SK-N-SH (cell line): ENCODE measurements at regions not wholly inside any gene's neighbourhood (a gene's known extent, or its start where the extent isn't known, plus 50 kb on each side); places are given as distances from the start of the nearest gene placed in this dataset.

Source experiments
- EP300 ChIP-seq, 2 experiments: IDR thresholded peaks; 2 replicates each; pipeline versions ENCODE4 v1.4.0 to v1.6.1; 2012; ENCODE audit warnings: borderline replicate concordance in 1 of 2, low read depth in 1 of 2, low read length in 1 of 2
- EZH2phosphoT487 ChIP-seq: fragments of 200-600 bp; sonication (generic); IDR thresholded peaks from 2 replicates; pipeline ENCODE4 v1.6.1; 2017; ENCODE audit warnings: low read depth, mixed run types, mild to moderate bottlenecking, antibody characterized with exemption, moderate library complexity, borderline replicate concordance
- NFIC ChIP-seq: IDR thresholded peaks from 2 replicates; pipeline ENCODE4 v1.4.0; 2012; ENCODE audit warnings: borderline replicate concordance
- POLR2AphosphoS5 ChIP-seq: IDR thresholded peaks from 2 replicates; pipeline ENCODE4 v1.6.1; 2012; ENCODE audit warnings: low read depth, low read length
- RAD21 ChIP-seq: IDR thresholded peaks from 2 replicates; pipeline ENCODE4 v1.6.1; 2012; ENCODE audit warnings: mild to moderate bottlenecking, low read length
- REST ChIP-seq: IDR thresholded peaks from 2 replicates; pipeline ENCODE4 v1.6.1; 2012; ENCODE audit warnings: mild to moderate bottlenecking, low read depth, low read length, moderate library complexity
- RFX5 ChIP-seq: IDR thresholded peaks from 2 replicates; pipeline ENCODE4 v1.6.1; 2012; ENCODE audit warnings: mild to moderate bottlenecking, improper control_type of control experiment, low read length
- RXRA ChIP-seq: IDR thresholded peaks from 2 replicates; pipeline ENCODE4 v1.4.0; 2012; ENCODE audit warnings: low read depth, mild to moderate bottlenecking, borderline replicate concordance
- SIN3A ChIP-seq: IDR thresholded peaks from 2 replicates; pipeline ENCODE4 v1.6.1; 2012; ENCODE audit warnings: low read depth, mild to moderate bottlenecking, low read length, moderate library complexity, borderline replicate concordance
- TCF12 ChIP-seq: IDR thresholded peaks from 2 replicates; pipeline ENCODE4 v1.4.0; 2012
- YY1 ChIP-seq: IDR thresholded peaks from 2 replicates; pipeline ENCODE4 v1.4.0; 2012; ENCODE audit warnings: low read depth, mild to moderate bottlenecking
- TF ChIP-seq, protein P1 (sequence below): fragments of 200-600 bp; sonication (generic); IDR thresholded peaks from 2 replicates; pipeline ENCODE4 v1.6.1; 2017; ENCODE audit warnings: antibody characterized with exemption, mild to moderate bottlenecking, moderate library complexity

- TF ChIP-seq RAD21 (no peak), TCF12 (no peak), YY1 (no peak), NFIC (no peak), SIN3A (no peak), REST (no peak), RFX5 (no peak), EP300 (IDR thresholded peaks at IDR 0.05; ENCODE audit: borderline replicate concordance in 1 of 2, low read depth in 1 of 2, low read length in 1 of 2) (no peak), RXRA (no peak), POLR2AphosphoS5 (no peak), EZH2phosphoT487 (no peak)
- TF ChIP-seq, protein P1, sequence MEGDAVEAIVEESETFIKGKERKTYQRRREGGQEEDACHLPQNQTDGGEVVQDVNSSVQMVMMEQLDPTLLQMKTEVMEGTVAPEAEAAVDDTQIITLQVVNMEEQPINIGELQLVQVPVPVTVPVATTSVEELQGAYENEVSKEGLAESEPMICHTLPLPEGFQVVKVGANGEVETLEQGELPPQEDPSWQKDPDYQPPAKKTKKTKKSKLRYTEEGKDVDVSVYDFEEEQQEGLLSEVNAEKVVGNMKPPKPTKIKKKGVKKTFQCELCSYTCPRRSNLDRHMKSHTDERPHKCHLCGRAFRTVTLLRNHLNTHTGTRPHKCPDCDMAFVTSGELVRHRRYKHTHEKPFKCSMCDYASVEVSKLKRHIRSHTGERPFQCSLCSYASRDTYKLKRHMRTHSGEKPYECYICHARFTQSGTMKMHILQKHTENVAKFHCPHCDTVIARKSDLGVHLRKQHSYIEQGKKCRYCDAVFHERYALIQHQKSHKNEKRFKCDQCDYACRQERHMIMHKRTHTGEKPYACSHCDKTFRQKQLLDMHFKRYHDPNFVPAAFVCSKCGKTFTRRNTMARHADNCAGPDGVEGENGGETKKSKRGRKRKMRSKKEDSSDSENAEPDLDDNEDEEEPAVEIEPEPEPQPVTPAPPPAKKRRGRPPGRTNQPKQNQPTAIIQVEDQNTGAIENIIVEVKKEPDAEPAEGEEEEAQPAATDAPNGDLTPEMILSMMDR: no peak
These were observed 95.1 kb upstream of the SASH1 start for GRCh38 chr6:148247386-148248063.
